ENCODE measurements at regions not wholly inside any gene's neighbourhood (a gene's known extent, or its start where the extent isn't known, plus 50 kb on each side); places are given as distances from the start of the nearest gene placed in this dataset.

DNA sequence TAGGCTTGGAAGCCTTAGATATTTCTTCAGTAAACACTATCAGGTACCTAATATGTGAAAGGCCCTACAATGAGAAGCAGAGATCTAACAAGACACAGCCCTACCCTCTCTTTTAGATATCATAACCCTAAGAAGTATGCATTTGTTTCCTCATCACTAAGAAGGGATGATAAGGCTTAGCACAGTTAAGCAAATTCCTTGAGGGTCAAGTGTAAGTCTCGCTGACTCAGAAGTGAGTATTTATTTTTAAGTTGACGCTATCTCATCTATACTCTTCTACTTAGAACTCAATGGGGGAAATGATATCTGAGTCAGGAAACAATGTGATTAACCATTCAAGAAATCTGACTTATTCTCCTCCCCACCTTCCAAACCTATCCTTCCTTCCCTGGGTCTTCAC is 149.7 kb downstream of the ESM1 start:
- TF ChIP-seq, protein P1, sequence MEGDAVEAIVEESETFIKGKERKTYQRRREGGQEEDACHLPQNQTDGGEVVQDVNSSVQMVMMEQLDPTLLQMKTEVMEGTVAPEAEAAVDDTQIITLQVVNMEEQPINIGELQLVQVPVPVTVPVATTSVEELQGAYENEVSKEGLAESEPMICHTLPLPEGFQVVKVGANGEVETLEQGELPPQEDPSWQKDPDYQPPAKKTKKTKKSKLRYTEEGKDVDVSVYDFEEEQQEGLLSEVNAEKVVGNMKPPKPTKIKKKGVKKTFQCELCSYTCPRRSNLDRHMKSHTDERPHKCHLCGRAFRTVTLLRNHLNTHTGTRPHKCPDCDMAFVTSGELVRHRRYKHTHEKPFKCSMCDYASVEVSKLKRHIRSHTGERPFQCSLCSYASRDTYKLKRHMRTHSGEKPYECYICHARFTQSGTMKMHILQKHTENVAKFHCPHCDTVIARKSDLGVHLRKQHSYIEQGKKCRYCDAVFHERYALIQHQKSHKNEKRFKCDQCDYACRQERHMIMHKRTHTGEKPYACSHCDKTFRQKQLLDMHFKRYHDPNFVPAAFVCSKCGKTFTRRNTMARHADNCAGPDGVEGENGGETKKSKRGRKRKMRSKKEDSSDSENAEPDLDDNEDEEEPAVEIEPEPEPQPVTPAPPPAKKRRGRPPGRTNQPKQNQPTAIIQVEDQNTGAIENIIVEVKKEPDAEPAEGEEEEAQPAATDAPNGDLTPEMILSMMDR (optimal IDR thresholded peaks at IDR 0.05 in 1 of 3, IDR thresholded peaks at IDR 0.05 in 1 of 3, conservative IDR thresholded peaks at IDR 0.05 in 1 of 3; ENCODE audit: extremely low read depth in 1 of 3, insufficient read depth in 2 of 3, low read length in 3 of 3): no peak
- TF ChIP-seq EZH2 (IDR thresholded peaks at IDR 0.05; ENCODE audit: low read length): no peak

All from keratinocyte (primary cell).